Progenitor cell of endocrine pancreas (in vitro differentiated cells): ENCODE measurements at regions not wholly inside any gene's neighbourhood (a gene's known extent, or its start where the extent isn't known, plus 50 kb on each side); places are given as distances from the start of the nearest gene placed in this dataset.

Experiments used
- DNase-seq: peaks from one replicate; pipeline ENCODE4 v3.0.0; 2021; ENCODE audit warnings: low spot score; ENCODE audit not compliant: unreplicated experiment
- H3K27ac Mint-ChIP-seq: 2 replicates; pipeline ENCODE4 v1.8.0; 2021; ENCODE audit warnings: mild to moderate bottlenecking, moderate library complexity, mixed read lengths
- H3K27me3 Mint-ChIP-seq: 2 replicates; pipeline ENCODE4 v1.8.0; 2021; ENCODE audit warnings: mixed read lengths
- H3K36me3 Mint-ChIP-seq: 2 replicates; pipeline ENCODE4 v1.8.0; 2022; ENCODE audit warnings: mixed read lengths; ENCODE audit not compliant: insufficient read depth
- H3K4me1 Mint-ChIP-seq: 2 replicates; pipeline ENCODE4 v1.8.0; 2021; ENCODE audit warnings: low read depth, mixed read lengths
- H3K4me3 Mint-ChIP-seq: 2 replicates; pipeline ENCODE4 v1.8.0; 2021; ENCODE audit warnings: low read depth, mild to moderate bottlenecking, moderate library complexity, mixed read lengths
- H3K9me3 Mint-ChIP-seq: 2 replicates; pipeline ENCODE4 v1.8.0; 2021; ENCODE audit warnings: low read depth, mixed read lengths
- CTCF ChIP-seq: fragments of 200-600 bp; sonication (generic); IDR thresholded peaks from one replicate; pipeline ENCODE4 v1.5.0; 2021; ENCODE audit warnings: antibody characterized with exemption, mild to moderate bottlenecking; ENCODE audit not compliant: unreplicated experiment

DNA sequence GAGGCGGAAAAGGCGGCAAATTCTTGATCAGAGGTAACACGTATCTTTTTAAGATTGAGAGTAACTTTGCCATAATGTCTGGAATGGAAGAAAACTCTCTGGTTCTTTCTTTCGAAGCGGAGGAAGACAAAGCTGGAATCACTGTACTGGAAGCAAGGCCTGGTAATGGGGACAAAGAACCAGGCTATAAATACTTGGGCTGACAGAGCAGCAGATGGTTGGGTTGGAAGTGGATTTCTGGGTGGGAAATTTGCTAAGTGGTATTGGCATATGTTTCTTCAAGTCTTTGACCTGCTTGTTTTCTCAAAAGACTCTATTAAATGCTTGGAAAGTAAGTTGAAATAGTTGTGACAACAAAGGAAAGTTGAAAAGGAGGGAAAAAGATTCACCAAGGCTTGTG is 87.3 kb upstream of the SFMBT2 start:
- no peak for TF ChIP-seq CTCF
- Mint-ChIP-seq H3K9me3 (no peaks in the 10 kb centered on the region), H3K36me3 (no peaks in the 10 kb centered on the region), H3K27me3 (peaks cover 22% of the 10 kb centered on the region), H3K27ac (no peak overlapping the region), H3K4me3 (no peak overlapping the region), H3K4me1 (peaks cover 7% of the 10 kb centered on the region)
- no peak for DNase-seq

DNA sequence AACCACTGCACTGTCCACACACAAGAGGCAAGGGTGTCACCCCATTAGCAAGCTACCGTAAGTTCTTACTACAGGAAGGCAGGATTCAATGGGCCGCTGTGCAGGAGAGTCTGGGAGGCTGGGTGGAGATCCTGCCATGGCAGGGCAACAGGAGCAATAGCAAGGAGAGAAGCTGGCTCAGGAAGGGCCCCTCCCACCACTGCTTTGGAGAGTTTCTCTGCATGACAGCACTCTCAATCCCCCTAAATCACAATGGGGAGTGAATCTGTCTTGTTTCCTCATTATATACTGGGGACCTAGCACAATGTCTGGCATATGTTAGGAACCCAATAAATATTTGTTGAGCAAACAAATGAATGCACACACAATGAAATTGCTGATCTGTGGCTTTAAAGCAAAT is 83.2 kb upstream of the SFMBT2 start:
- Mint-ChIP-seq H3K36me3 (no peaks in the 10 kb centered on the region), H3K27me3 (peaks cover 26% of the 10 kb centered on the region), H3K27ac (no peak overlapping the region), H3K4me3 (no peak overlapping the region), H3K4me1 (peaks cover 7% of the 10 kb centered on the region), H3K9me3 (peaks cover 3% of the 10 kb centered on the region)
- no peak for DNase-seq
- no peak for TF ChIP-seq CTCF

DNA sequence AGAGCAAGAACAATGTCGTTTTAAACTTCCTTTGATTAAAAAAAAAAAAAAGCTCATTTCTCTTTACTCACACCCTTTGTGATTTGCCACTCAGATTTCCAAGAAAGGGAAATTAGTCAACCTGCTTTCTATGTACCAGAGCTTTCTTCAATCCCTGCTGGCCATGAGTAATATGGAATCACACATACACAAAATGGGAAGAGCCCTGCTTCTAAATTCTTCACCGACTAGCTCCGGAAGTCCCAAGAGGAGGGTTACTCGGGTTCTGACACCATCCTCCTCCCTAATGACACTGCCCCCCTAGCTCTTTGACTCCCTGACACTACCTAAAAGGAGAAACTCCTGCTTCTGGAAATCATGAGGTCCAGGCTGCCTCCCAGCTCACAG is 81.8 kb upstream of the SFMBT2 start:
- peaks cover 17% of the 10 kb centered on the region for H3K27me3 Mint-ChIP-seq
- no peak overlapping the region for H3K27ac Mint-ChIP-seq
- no peaks in the 10 kb centered on the region for H3K36me3 Mint-ChIP-seq
- peaks cover 3% of the 10 kb centered on the region for H3K9me3 Mint-ChIP-seq
- no peak overlapping the region for H3K4me3 Mint-ChIP-seq
- peaks cover 7% of the 10 kb centered on the region for H3K4me1 Mint-ChIP-seq
- DNase-seq = no peak
- TF ChIP-seq CTCF = no peak

- Mint-ChIP-seq H3K27ac (no peak overlapping the region), H3K4me3 (no peak overlapping the region), H3K36me3 (no peaks in the 10 kb centered on the region), H3K9me3 (peaks cover 6% of the 10 kb centered on the region), H3K4me1 (peaks cover 10% of the 10 kb centered on the region), H3K27me3 (peaks cover 17% of the 10 kb centered on the region)
- TF ChIP-seq CTCF = no peak
- DNase-seq = no peak
These were observed 81.3 kb upstream of the SFMBT2 start for GRCh38 chr10:7491949-7492659.

DNA sequence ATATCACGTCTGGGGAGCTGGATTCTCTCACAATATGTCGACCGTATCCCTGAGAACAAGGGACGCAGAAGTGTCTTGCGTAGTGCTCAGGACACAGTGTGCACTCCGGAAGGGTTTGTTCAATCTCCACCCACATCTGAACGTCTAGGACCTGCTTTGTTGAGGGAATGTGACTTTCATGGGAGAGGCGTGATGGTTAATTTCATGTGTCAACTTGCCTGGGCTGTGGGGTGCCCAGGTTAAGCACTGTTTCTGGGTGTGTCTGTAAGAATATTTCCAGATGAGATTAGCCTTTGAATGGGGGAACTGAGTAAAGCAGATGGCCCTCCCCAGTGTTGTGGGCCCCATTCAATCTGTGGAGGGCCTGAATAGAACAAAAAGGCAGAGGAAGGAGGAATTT is 80.4 kb upstream of the SFMBT2 start:
- no peak for TF ChIP-seq CTCF
- Mint-ChIP-seq H3K4me3 (no peak overlapping the region), H3K4me1 (peaks cover 10% of the 10 kb centered on the region), H3K36me3 (no peaks in the 10 kb centered on the region), H3K9me3 (peaks cover 6% of the 10 kb centered on the region), H3K27ac (no peak overlapping the region), H3K27me3 (peaks cover 17% of the 10 kb centered on the region)
- no peak for DNase-seq
